ENCODE measurements at regions not wholly inside any gene's neighbourhood (a gene's known extent, or its start where the extent isn't known, plus 50 kb on each side); places are given as distances from the start of the nearest gene placed in this dataset.

DNA sequence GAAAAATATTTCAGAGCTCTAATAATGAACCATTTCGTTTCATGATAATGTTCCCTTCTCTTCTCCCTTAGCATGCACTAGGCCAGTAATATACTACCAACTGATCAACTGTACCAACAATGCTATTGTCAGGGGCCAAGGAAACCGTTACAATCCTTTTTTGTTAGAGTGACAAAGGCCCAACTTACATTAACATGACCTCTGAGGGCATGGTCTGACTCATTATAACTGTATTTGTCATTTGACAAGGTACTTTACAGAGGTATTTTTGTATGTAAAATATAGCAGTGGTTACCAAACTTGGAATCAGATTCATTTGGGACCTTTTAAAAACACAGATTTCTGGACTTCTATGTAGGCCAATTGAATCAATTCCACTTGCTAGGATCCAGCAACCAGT lies 102.6 kb upstream of the RRP15 start:
- Histone ChIP-seq H4K91ac (replicated peaks; ENCODE audit: insufficient read length, low read length) (no peak overlapping the region), H3K36me3 (ENCODE audit: control insufficient read depth in 2 of 4, insufficient read depth in 4 of 4, low read length in 3 of 4) (no peaks in the 10 kb centered on the region), H3K4ac (replicated peaks; ENCODE audit: insufficient read length, low read depth, low read length) (no peak overlapping the region), H2BK12ac (ENCODE audit: low read depth, low read length) (no peak overlapping the region), H3K9ac (replicated peaks in 1 of 4; ENCODE audit: extremely low read depth in 1 of 4, low read depth in 3 of 4, low read length in 3 of 4) (no peak overlapping the region), H4K8ac (ENCODE audit: extremely low read depth, insufficient read depth, low read length) (no peak overlapping the region), H2BK15ac (ENCODE audit: low read length) (no peak overlapping the region), H3K23me2 (ENCODE audit: low read depth, low read length) (no peaks in the 10 kb centered on the region), H3K4me1 (replicated peaks in 1 of 4; ENCODE audit: control insufficient read depth in 3 of 4, insufficient read depth in 4 of 4, low read length in 3 of 4) (no peaks in the 10 kb centered on the region), H2AFZ (ENCODE audit: low read length) (no peak overlapping the region), H3K4me2 (ENCODE audit: insufficient read depth in 1 of 2, low read depth in 2 of 2, low read length in 2 of 2) (no peak overlapping the region), H4K20me1 (replicated peaks in 1 of 2; ENCODE audit: control insufficient read depth in 1 of 2, insufficient read depth in 2 of 2, low read length in 2 of 2) (no peaks in the 10 kb centered on the region), H2BK120ac (replicated peaks; ENCODE audit: low read depth, low read length) (no peak overlapping the region), H3K79me1 (ENCODE audit: low read depth, low read length) (no peaks in the 10 kb centered on the region), H3K27me3 (replicated peaks in 1 of 4; ENCODE audit: control insufficient read depth in 3 of 4, extremely low read depth in 1 of 4, insufficient read depth in 3 of 4, low read length in 3 of 4) (no peaks in the 10 kb centered on the region), H2BK20ac (ENCODE audit: low read length) (no peak overlapping the region), H3K14ac (ENCODE audit: insufficient read length) (no peak overlapping the region), H3K56ac (replicated peaks; ENCODE audit: insufficient read length, low read depth, low read length) (no peak overlapping the region), H3K79me2 (ENCODE audit: control insufficient read depth in 1 of 2, insufficient read depth in 2 of 2, low read length in 2 of 2) (no peaks in the 10 kb centered on the region), H3K23ac (ENCODE audit: insufficient read length) (no peak overlapping the region), H4K5ac (ENCODE audit: insufficient read length, low read depth, low read length) (no peak overlapping the region), H3K27ac (ENCODE audit: low read depth, low read length) (no peak overlapping the region), H3K4me3 (ENCODE audit: extremely low read depth in 1 of 4, insufficient read depth in 2 of 4, low read depth in 3 of 4, low read length in 4 of 4) (no peak overlapping the region), H3K18ac (ENCODE audit: extremely low read depth, low read length) (no peak overlapping the region), H3K9me3 (ENCODE audit: insufficient read depth in 2 of 2, low read depth in 1 of 2, low read length in 1 of 2) (no peaks in the 10 kb centered on the region), H2BK5ac (ENCODE audit: low read depth, low read length) (no peak overlapping the region), H2AK5ac (ENCODE audit: low read depth, low read length) (no peak overlapping the region)
- DNase-seq (ENCODE audit: low read depth in 1 of 2, low spot score in 2 of 2) (no peak), FAIRE-seq (no peak)
- TF ChIP-seq TBP (IDR thresholded peaks at IDR 0.05; ENCODE audit: low read depth, low read length) (no peak), RNF2 (IDR thresholded peaks at IDR 0.05; ENCODE audit: borderline replicate concordance, low read depth, low read length, missing control alignments, poor library complexity, severe bottlenecking) (no peak), SIX5 (IDR thresholded peaks at IDR 0.05; ENCODE audit: low read depth, low read length) (no peak), TEAD4 (IDR thresholded peaks at IDR 0.05; ENCODE audit: low read depth, low read length) (no peak), BCL11A (IDR thresholded peaks at IDR 0.05; ENCODE audit: low read depth in 2 of 2, low read length in 2 of 2) (no peak), RXRA (IDR thresholded peaks at IDR 0.05; ENCODE audit: insufficient read depth, low read depth, low read length) (no peak)
- ChIA-PET CTCF (ENCODE audit: partially characterized antibody) (no interaction called here), POLR2A (ENCODE audit: partially characterized antibody) (interaction anchor here (0.6 kb wide), 1 partner anchor 18 kb away, joined by 3 read pairs; no protein-coding TSS in a partner anchor)
- WGBS, 2 experiments (ENCODE audit: extremely low coverage in 1 of 2, insufficient coverage in 1 of 2, insufficient read length in 1 of 2, insufficient replicate concordance in 2 of 2, low coverage in 1 of 2, low lambda C conversion rate in 2 of 2, missing lambda C conversion rate in 1 of 2), result 86% methylated on average over 2 of the region's 2 CpGs; no CpG with 5 or more reads in 1 of the 2 experiments
